BE2C (cell line): ENCODE measurements at regions not wholly inside any gene's neighbourhood (a gene's known extent, or its start where the extent isn't known, plus 50 kb on each side); places are given as distances from the start of the nearest gene placed in this dataset.

Source experiments
- DNase-seq: peaks from one replicate; pipeline ENCODE4 v3.0.0-alpha.2; 2020
- H3K27me3 ChIP-seq: fragments of 250-450 bp; sonication (Bioruptor Pico); 2 replicates; pipeline ENCODE4 v1.5.1; 2020; ENCODE audit warnings: mild to moderate bottlenecking
- H3K36me3 ChIP-seq: fragments of 250-450 bp; sonication (Bioruptor Pico); 2 replicates; pipeline ENCODE4 v1.5.1; 2020; ENCODE audit warnings: mild to moderate bottlenecking
- H3K4me1 ChIP-seq: fragments of 250-450 bp; sonication (Bioruptor Pico); 2 replicates; pipeline ENCODE4 v1.5.1; 2020
- H3K4me3 ChIP-seq: 2 replicates; pipeline ENCODE4 v1.5.1; 2011; ENCODE audit warnings: low read depth, low read length
- H3K9me3 ChIP-seq: fragments of 250-450 bp; sonication (Bioruptor Pico); 2 replicates; pipeline ENCODE4 v1.5.1; 2020
- CTCF ChIP-seq: IDR thresholded peaks from 2 replicates; pipeline ENCODE4 v1.5.1; 2012; ENCODE audit warnings: mild to moderate bottlenecking, low read depth, low read length

- Histone ChIP-seq H3K36me3 (no peaks in the 10 kb centered on the region), H3K4me3 (no peak overlapping the region), H3K9me3 (no peaks in the 10 kb centered on the region; the same call in 1 of the 2 replicates), H3K4me1 (peaks cover 13% of the 10 kb centered on the region), H3K27me3 (no peaks in the 10 kb centered on the region)
- no peak for DNase-seq
- TF ChIP-seq CTCF = no peak
These were observed 66.8 kb upstream of the RPS6KA2 start for GRCh38 chr6:166693880-166694279.

- H3K9me3 ChIP-seq = no peaks in the 10 kb centered on the region; the same call in 1 of the 2 replicates
- H3K36me3 ChIP-seq = no peaks in the 10 kb centered on the region
- no peak for DNase-seq
- H3K4me1 ChIP-seq = peaks cover 13% of the 10 kb centered on the region
- H3K27me3 ChIP-seq = no peaks in the 10 kb centered on the region
- H3K4me3 ChIP-seq = no peak overlapping the region
- TF ChIP-seq CTCF = no peak
These were observed 65.8 kb upstream of the RPS6KA2 start for GRCh38 chr6:166692723-166693302.

DNA sequence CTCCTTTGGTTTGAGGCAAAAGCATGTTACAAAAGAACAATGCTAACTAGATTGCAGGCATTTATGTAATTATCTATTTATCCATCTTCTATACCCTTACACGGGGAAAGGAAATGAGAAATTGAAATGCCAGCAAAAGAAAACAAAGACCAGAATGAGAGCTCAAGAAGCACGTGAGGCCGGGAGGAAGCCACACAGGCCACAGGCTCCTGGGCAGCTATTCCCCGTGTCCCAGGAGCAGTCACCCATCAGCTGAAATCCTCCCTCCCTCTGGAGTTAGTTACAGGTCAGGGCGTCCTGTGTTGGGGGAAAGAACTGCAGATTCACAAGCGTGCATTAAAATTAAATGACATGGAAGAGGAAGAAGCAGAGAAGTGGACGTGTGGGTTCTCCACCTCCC, 64.7 kb upstream of the RPS6KA2 start:
- no peaks in the 10 kb centered on the region for H3K27me3 ChIP-seq
- H3K4me3 ChIP-seq = no peak overlapping the region
- no peak for DNase-seq
- no peaks in the 10 kb centered on the region; the same call in 1 of the 2 replicates for H3K9me3 ChIP-seq
- H3K36me3 ChIP-seq = no peaks in the 10 kb centered on the region
- no peak for TF ChIP-seq CTCF
- peaks cover 13% of the 10 kb centered on the region for H3K4me1 ChIP-seq

- no peak overlapping the region for H3K4me3 ChIP-seq
- H3K9me3 ChIP-seq = no peaks in the 10 kb centered on the region; the same call in 1 of the 2 replicates
- H3K4me1 ChIP-seq = peaks cover 13% of the 10 kb centered on the region
- DNase-seq = no peak
- no peaks in the 10 kb centered on the region for H3K27me3 ChIP-seq
- no peak for TF ChIP-seq CTCF
- no peaks in the 10 kb centered on the region for H3K36me3 ChIP-seq
These were observed 64.1 kb upstream of the RPS6KA2 start for GRCh38 chr6:166691199-166691598.

DNA sequence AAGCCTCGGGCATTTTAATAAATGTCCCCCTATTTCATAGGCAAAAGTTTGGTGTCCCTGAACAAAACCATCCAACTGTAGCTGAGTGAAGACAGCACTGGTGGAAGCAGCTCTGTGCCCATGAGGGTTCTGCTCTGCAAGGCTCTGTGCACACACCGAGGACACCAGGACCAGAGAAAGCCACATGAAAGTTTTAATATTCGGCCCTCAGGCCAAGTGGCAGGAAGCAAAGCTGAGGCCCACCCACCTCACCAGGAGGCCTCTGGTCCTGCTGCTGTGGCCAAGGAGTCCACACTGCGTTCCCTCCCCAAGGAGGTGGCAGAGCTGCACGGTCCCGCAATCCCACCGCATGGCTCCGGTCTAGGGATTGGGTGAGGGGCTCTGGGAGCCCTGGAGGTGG, 62.6 kb upstream of the RPS6KA2 start:
- H3K36me3 ChIP-seq = no peaks in the 10 kb centered on the region
- TF ChIP-seq CTCF = no peak
- no peaks in the 10 kb centered on the region for H3K27me3 ChIP-seq
- no peak overlapping the region for H3K4me3 ChIP-seq
- no peaks in the 10 kb centered on the region; the same call in 1 of the 2 replicates for H3K9me3 ChIP-seq
- peaks cover 13% of the 10 kb centered on the region for H3K4me1 ChIP-seq
- DNase-seq = no peak

- Histone ChIP-seq H3K36me3 (no peaks in the 10 kb centered on the region), H3K9me3 (no peaks in the 10 kb centered on the region; the same call in 1 of the 2 replicates), H3K4me1 (peaks cover 13% of the 10 kb centered on the region), H3K27me3 (no peaks in the 10 kb centered on the region), H3K4me3 (no peak overlapping the region)
- no peak for TF ChIP-seq CTCF
- DNase-seq = no peak
These were observed 61.9 kb upstream of the RPS6KA2 start for GRCh38 chr6:166688901-166689300.
